ENCODE measurements at regions not wholly inside any gene's neighbourhood (a gene's known extent, or its start where the extent isn't known, plus 50 kb on each side); places are given as distances from the start of the nearest gene placed in this dataset.

DNA sequence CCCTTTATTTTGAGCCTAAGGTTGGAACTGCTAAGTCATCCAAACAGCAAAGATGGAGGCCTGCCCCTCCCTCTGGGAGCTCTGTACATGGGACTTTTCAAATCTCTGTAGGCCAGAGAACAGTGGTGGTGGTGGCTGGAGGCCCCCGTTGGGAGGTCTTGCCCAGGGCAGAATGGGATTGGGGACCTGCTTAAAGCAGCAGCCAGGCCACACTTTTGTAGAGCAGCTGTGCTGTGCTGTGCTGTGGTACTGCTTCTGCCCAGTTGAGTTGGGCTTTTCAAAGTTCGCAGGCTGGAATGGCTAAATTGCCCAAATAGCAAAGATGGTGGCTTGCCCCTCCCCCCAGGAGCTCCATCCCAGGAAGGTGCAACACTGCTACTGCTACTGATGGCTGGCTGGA is 147.5 kb upstream of the TACR3 start:
- no peak overlapping the region for H3K27ac ChIP-seq
- no peak for TF ChIP-seq CTCF (IDR thresholded peaks at IDR 0.05; ENCODE audit: poor library complexity)
- TF ChIP-seq EZH2 (IDR thresholded peaks at IDR 0.05; ENCODE audit: borderline replicate concordance), result no peak
- no peak for TF ChIP-seq EZH2phosphoT487 (IDR thresholded peaks at IDR 0.05; ENCODE audit: low read depth, severe bottlenecking, unreplicated experiment)
- H3K9me2 ChIP-seq (replicated peaks; ENCODE audit: insufficient read depth), result no peaks in the 10 kb centered on the region
- H3K4me2 ChIP-seq, result no peak overlapping the region
- H3K36me3 ChIP-seq (replicated peaks; ENCODE audit: insufficient read depth, low read depth), result no peaks in the 10 kb centered on the region
- no peaks in the 10 kb centered on the region for H3K9me3 ChIP-seq (ENCODE audit: low read depth)
- WGBS (ENCODE audit: low lambda C conversion rate, missing lambda C conversion rate), result 76% methylated on average over 2 of the region's 2 CpGs
- no peaks in the 10 kb centered on the region for H4K20me1 ChIP-seq (ENCODE audit: insufficient read depth, poor library complexity, severe bottlenecking)
- no peaks in the 10 kb centered on the region for H3K27me3 ChIP-seq
- no peak for DNase-seq (ENCODE audit: low spot score)
- no peaks in the 10 kb centered on the region for H3K4me1 ChIP-seq (ENCODE audit: insufficient read depth)
- H3K4me3 ChIP-seq, result no peak overlapping the region
- H3K79me2 ChIP-seq, result no peaks in the 10 kb centered on the region
- H2AFZ ChIP-seq, result no peak overlapping the region

- Histone ChIP-seq H3K4me3 (no peak overlapping the region), H3K27me3 (no peaks in the 10 kb centered on the region), H3K9me3 (ENCODE audit: low read depth) (no peaks in the 10 kb centered on the region), H3K27ac (no peak overlapping the region), H3K9me2 (replicated peaks; ENCODE audit: insufficient read depth) (no peaks in the 10 kb centered on the region), H2AFZ (no peak overlapping the region), H3K79me2 (no peaks in the 10 kb centered on the region), H3K4me2 (no peak overlapping the region), H4K20me1 (ENCODE audit: insufficient read depth, poor library complexity, severe bottlenecking) (no peaks in the 10 kb centered on the region), H3K36me3 (replicated peaks; ENCODE audit: insufficient read depth, low read depth) (no peaks in the 10 kb centered on the region), H3K4me1 (ENCODE audit: insufficient read depth) (no peaks in the 10 kb centered on the region)
- DNase-seq (ENCODE audit: low spot score), result peak; percentile 13
- no peak for TF ChIP-seq EZH2phosphoT487 (IDR thresholded peaks at IDR 0.05; ENCODE audit: low read depth, severe bottlenecking, unreplicated experiment)
- TF ChIP-seq CTCF (IDR thresholded peaks at IDR 0.05; ENCODE audit: poor library complexity), result no peak
- TF ChIP-seq EZH2 (IDR thresholded peaks at IDR 0.05; ENCODE audit: borderline replicate concordance), result no peak
These were observed 133.8 kb upstream of the TACR3 start for GRCh38 chr4:103853627-103854026.

DNA sequence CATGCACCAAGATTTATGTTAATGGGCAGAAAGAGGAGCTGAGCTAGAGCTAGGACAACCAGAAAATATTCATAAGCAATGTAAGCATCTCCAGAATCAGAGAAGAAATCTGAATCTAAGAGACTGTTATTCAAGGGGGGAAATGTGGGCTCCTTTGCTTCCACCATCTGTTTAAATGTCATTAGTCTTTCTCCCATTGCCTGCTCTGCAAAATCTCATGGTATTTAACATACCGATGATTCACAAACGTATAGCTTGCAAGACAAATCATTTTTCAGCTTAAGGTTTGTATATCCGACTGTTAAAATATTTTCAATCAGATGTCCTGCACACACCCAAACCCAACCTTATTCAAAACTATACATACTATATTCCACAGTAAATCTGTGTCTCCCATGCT is 133.4 kb upstream of the TACR3 start:
- no peaks in the 10 kb centered on the region for H3K9me3 ChIP-seq (ENCODE audit: low read depth)
- WGBS (ENCODE audit: low lambda C conversion rate, missing lambda C conversion rate), result 84% methylated on average over 3 of the region's 3 CpGs
- no peaks in the 10 kb centered on the region for H3K9me2 ChIP-seq (replicated peaks; ENCODE audit: insufficient read depth)
- no peaks in the 10 kb centered on the region for H3K36me3 ChIP-seq (replicated peaks; ENCODE audit: insufficient read depth, low read depth)
- H2AFZ ChIP-seq, result no peak overlapping the region
- H3K79me2 ChIP-seq, result no peaks in the 10 kb centered on the region
- H3K27ac ChIP-seq, result no peak overlapping the region
- no peaks in the 10 kb centered on the region for H4K20me1 ChIP-seq (ENCODE audit: insufficient read depth, poor library complexity, severe bottlenecking)
- no peak overlapping the region for H3K4me2 ChIP-seq
- H3K27me3 ChIP-seq, result no peaks in the 10 kb centered on the region
- no peak overlapping the region for H3K4me3 ChIP-seq
- TF ChIP-seq CTCF (IDR thresholded peaks at IDR 0.05; ENCODE audit: poor library complexity), result no peak
- TF ChIP-seq EZH2phosphoT487 (IDR thresholded peaks at IDR 0.05; ENCODE audit: low read depth, severe bottlenecking, unreplicated experiment), result no peak
- TF ChIP-seq EZH2 (IDR thresholded peaks at IDR 0.05; ENCODE audit: borderline replicate concordance), result no peak
- DNase-seq (ENCODE audit: low spot score), result no peak
- no peaks in the 10 kb centered on the region for H3K4me1 ChIP-seq (ENCODE audit: insufficient read depth)

- no peaks in the 10 kb centered on the region for H3K4me1 ChIP-seq (ENCODE audit: insufficient read depth)
- H4K20me1 ChIP-seq (ENCODE audit: insufficient read depth, poor library complexity, severe bottlenecking), result no peaks in the 10 kb centered on the region
- H3K27me3 ChIP-seq, result no peaks in the 10 kb centered on the region
- no peak overlapping the region for H3K4me3 ChIP-seq
- TF ChIP-seq EZH2phosphoT487 (IDR thresholded peaks at IDR 0.05; ENCODE audit: low read depth, severe bottlenecking, unreplicated experiment), result no peak
- no peak overlapping the region for H2AFZ ChIP-seq
- no peaks in the 10 kb centered on the region for H3K9me2 ChIP-seq (replicated peaks; ENCODE audit: insufficient read depth)
- H3K9me3 ChIP-seq (ENCODE audit: low read depth), result peaks cover 3% of the 10 kb centered on the region
- DNase-seq (ENCODE audit: low spot score), result no peak
- H3K27ac ChIP-seq, result no peak overlapping the region
- no peak overlapping the region for H3K4me2 ChIP-seq
- H3K79me2 ChIP-seq, result no peaks in the 10 kb centered on the region
- no peaks in the 10 kb centered on the region for H3K36me3 ChIP-seq (replicated peaks; ENCODE audit: insufficient read depth, low read depth)
These were observed 125.3 kb upstream of the TACR3 start for GRCh38 chr4:103845075-103845474.
